HG02759 (cell line): ENCODE measurements at regions not wholly inside any gene's neighbourhood (a gene's known extent, or its start where the extent isn't known, plus 50 kb on each side); places are given as distances from the start of the nearest gene placed in this dataset.
"Not testable (repeated sequence)": the region's sequence is repeated elsewhere in the genome, so short reads cannot be mapped to it uniquely, and the experiment has no call there.

Source experiments
- ATAC-seq: cut with Tn5 transposase; IDR thresholded peaks from one replicate; pipeline ENCODE4 v1.9.1; 2021; ENCODE audit warnings: mild to moderate bottlenecking, moderate library complexity; ENCODE audit not compliant: unreplicated experiment

GRCh38 chr2:234898534-234899053, 53.2 kb upstream of the SH3BP4 start:
- no peak for ATAC-seq

DNA sequence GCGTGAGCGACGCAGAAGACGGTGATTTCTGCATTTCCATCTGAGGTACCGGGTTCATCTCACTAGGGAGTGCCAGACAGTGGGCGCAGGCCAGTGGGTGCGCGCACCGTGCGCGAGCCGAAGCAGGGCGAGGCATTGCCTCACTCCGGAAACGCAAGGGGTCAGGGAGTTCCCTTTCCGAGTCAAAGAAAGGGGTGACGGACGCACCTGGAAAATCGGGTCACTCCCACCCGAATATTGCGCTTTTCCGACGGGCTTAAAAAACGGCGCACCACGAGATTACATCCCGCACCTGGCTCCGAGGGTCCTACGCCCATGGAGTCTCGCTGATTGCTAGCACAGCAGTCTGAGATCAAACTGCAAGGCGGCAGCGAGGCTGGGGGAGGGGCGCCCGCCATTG, 63.4 kb upstream of the SH3BP4 start:
- ATAC-seq = not testable (repeated sequence)

- ATAC-seq = no peak
Observed at GRCh38 chr2:234887195-234887594, 64.6 kb upstream of the SH3BP4 start.

DNA sequence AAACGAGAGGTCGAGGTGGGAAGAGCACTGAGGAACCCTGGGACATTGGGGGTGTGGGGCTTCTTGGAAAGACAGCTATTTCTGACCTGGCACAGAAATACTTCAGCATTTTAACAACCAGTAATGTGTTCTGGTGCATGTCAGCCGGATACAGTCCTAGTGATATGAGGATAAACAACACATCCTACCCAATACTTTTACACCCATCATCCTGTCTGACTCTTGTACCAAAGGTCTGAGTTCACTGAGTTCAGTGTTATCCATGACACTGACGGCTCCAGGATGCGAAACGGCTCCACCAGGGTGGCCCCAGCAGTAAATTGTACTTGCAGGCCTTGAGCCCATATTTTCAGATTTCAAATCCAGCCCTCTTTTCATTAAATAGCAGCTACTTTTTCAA, 65.9 kb upstream of the SH3BP4 start:
- ATAC-seq = no peak

- ATAC-seq = no peak
Observed at GRCh38 chr2:234885118-234885517, 66.7 kb upstream of the SH3BP4 start.

- no peak for ATAC-seq
Observed at GRCh38 chr2:234884591-234884990, 67.2 kb upstream of the SH3BP4 start.

DNA sequence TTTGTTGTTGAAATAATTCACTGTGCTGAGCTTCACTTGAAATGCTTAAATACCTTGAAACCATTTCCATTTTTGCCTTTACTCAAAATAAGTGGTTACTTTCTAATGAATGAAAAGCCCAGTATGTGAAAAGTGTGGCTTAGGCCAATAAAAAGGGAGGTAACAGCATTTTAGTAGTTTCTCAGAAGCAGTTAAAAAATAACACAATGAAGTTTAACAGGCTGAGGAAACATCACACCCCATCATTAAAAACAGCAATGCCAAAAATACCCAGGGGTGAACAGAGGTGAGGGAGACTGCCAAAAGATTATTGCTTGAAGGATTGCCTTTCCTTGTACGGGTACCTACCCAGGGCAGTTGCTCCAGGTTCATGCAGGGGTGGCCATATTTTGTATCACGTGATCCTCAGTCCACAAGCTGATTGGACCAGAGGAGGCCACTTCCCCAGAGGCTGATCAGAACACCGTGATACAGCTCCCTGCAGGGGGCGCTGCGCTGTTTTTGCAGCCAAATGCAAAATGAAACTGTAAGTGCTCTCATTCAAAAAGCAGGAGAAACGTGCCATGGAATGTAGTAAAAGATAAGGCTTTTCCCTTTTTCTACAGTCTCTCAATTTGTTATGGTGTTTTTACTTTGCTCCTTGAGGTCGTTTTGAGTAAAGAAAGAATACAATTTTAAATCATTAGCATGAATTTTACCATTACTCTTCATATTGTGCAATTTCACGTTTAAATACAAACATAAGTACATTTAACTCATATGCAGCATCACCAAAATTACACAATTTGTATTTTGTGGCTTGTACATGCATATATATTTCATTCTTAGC, 70.2 kb upstream of the SH3BP4 start:
- ATAC-seq = no peak

- no peak for ATAC-seq
Observed at GRCh38 chr2:234880551-234881211, 71.1 kb upstream of the SH3BP4 start.

DNA sequence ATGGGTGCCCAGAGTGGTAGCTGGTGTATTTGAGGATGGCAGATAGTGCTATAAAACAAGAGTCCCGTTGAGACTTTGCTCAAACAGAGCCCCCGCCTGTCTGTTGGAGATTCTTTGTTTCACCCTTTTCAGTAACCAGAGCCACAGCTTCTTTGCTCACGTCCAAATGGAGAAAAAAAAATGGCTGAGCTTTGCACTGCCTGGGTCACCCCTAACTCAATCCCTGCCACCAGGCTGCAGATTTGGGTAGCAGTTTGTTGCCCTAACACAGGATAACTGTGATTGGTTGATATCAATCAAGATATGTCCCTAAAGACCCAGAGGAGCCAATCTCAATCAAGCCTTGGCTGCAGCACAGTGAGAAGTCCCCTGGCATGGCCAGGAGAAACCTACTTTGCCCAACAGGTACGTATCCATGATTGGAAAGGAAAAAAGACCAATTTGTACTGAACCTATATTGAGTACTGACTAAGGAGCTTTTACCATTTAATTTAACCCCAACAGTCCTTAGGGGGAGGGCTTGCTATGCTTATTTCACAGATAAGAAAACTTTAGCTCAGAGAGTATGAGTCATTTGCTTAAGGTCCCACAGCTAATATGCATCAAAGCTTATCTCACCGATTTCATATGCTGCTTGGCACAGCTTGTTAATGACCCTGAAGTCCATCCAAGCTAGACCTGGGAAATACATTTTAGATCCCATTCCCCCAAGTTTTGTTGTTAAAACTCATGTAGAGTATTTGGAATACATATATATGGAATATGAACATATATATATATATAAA, 72.0 kb upstream of the SH3BP4 start:
- ATAC-seq = no peak

DNA sequence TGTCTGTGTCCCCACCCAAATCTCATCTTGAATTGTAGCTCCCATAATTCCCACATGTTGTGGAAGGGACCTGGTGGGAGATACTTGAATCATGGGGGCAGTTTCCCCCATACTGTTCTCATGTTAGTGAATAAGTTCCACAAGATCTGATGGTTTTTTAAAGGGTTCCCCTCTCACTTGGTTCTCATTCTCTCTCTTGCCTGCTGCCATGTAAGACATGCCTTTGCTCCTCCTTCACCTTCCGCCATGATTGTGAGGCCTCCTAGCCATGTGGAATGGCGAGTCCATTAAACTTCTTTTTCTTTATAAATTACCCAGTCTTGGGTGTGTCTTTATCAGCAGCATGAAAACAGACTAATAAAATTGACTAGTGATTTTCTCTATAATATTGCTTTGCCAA, 75.2 kb upstream of the SH3BP4 start:
- not testable (repeated sequence) for ATAC-seq

DNA sequence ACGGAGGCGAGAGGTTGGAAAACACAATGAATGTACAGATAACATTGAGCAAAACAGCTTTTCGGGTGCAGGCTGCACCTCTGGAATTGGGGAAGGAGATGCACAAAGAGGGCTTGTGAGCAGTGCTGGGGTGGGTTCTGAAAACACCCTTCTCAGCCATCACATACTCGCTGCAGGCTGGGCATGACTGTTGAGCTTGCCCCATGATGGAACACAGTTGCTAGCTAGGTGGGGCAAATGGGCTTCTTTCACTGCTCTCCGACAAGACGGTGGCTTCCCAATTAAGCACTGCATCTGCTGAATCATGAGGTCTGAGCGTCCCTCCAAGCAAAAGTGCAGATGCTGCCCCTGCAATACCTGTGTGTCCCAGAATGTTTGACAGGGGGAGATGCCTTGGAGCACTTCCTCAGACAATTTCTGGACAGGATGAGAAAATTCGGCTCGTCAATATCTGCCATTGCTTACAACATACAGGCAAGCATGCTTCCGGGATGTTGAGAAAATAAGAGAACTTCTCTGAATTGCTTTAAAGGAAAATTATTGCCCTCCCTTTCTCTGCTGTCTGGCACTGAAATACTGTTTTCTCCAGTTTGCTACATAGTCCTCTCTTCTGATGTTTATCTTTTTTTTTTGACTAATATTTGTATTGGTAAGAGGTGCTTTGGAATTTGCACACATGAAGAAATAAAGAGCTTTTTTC, 77.3 kb upstream of the SH3BP4 start:
- ATAC-seq = no peak

- ATAC-seq = no peak
Observed at GRCh38 chr2:234873828-234874173, 78.0 kb upstream of the SH3BP4 start.

DNA sequence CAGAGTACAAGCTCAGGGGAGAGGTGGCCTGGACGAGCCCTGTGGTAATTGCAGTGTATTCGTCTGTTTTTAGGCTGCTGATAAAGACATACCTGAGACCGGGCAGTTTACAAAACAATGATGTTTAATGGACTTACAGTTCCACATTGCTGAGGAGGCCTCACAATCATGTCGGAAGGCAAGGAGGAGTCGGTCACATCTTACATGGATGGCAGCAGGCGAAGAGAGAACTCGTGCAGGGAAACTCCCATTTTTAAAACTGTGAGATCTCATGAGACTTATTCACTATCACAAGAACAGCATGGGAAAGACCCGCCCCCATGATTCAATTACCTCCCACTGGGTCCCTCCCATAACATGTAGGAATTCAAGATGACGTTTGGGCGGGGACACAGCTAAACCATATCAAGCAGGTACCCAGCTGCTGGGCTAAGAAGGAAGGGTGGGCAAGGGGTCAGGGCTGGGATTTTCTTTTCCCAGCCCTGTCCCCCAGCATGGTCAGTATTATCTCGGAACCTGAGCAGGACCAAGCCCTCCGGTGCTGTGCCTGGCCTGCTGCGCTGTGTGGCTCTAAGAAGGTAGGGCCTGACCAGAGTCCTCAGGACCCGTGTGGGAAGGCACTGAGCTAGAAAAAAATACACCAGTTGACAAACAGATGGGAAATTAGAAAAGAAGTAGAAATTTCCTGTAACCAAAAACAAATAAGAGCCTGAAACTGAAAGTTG, 78.6 kb upstream of the SH3BP4 start:
- no peak for ATAC-seq

- no peak for ATAC-seq
Observed at GRCh38 chr2:234869969-234870368, 81.8 kb upstream of the SH3BP4 start.

DNA sequence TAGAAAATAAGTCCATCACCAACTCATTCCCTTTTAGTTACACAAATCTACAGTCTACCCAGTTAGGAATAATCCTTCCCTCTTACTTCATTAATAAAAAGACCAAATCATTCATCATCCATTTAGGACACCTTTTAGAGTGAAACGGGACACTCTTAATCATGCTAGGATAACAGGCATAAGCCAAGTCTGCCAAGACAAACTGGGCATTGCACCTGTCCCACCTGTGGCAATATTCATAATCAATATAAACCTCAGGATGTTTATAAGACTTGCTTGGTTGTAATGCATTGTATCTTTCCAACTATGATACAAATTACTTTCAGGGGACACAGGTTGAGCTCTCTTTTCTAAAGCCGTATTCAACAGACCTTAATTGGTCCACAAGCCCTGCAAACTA, 82.7 kb upstream of the SH3BP4 start:
- ATAC-seq = no peak

DNA sequence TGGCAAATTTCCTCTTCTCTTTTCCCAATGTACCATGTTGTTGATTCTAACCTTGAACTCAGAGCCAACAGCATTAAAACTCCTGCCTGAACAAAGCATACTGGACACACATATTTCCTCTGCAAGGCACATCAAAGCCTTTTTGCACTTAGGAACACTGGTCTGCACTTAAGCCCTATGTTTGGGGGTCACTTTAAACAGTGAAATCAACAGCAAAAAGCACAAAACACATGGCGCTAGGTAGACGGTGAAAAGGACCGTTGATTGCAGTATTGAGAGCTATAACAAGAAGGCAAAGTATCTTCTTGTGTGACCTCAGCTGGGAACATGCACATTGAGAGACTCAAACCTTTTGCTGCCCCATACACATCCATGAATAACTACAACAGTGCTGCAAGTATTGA, 83.9 kb upstream of the SH3BP4 start:
- no peak for ATAC-seq

DNA sequence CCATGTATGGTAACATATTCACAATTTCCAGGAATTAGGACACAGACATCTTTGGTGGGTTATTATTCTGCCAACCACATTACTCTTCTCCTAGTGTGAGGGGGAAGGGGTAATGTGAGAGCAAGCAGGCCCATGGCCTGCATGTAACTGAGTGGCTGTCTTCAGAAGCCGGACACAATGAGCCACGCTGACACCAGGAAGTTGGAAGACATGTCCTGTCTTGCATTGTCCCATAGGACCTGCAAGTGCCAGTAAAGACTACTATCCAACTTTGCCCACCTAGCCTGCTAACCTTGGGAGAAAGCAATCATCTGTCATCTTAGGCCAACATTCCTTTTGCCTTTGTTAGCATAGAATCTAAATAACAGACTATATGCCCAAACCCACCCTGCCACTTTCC, 86.2 kb upstream of the SH3BP4 start:
- ATAC-seq = no peak

- no peak for ATAC-seq
Observed at GRCh38 chr2:234865040-234865439, 86.8 kb upstream of the SH3BP4 start.

- ATAC-seq = no peak
Observed at GRCh38 chr2:234864506-234864905, 87.3 kb upstream of the SH3BP4 start.
